Effector memory CD8-positive, alpha-beta T cell (primary cell): ENCODE measurements at regions not wholly inside any gene's neighbourhood (a gene's known extent, or its start where the extent isn't known, plus 50 kb on each side); places are given as distances from the start of the nearest gene placed in this dataset.
"Not testable (repeated sequence)": the region's sequence is repeated elsewhere in the genome, so short reads cannot be mapped to it uniquely, and the experiment has no call there.

Experiments used
- ATAC-seq: fragments of 150-1000 bp; cut with Tn5 transposase; replicated peaks from 2 replicates; pipeline ENCODE4 v1.10.0; 2021; ENCODE audit warnings: mild to moderate bottlenecking, moderate library complexity
- DNase-seq, 3 experiments: peaks; one replicate each; pipeline ENCODE4 v3.0.0; 2021
- H3K27ac Mint-ChIP-seq, 2 donors: one replicate each; pipeline ENCODE4 v1.8.0; 2022; ENCODE audit warnings: mild to moderate bottlenecking in 2 of 2, mixed read lengths in 2 of 2, moderate library complexity in 2 of 2
- H3K27me3 Mint-ChIP-seq, 2 donors: one replicate each; pipeline ENCODE4 v1.8.0; 2022; ENCODE audit warnings: mixed read lengths in 2 of 2
- H3K36me3 Mint-ChIP-seq: one replicate; pipeline ENCODE4 v1.8.0; 2022; ENCODE audit warnings: mild to moderate bottlenecking, moderate library complexity, mixed read lengths; ENCODE audit not compliant: insufficient read depth
- H3K4me1 Mint-ChIP-seq, 2 donors: one replicate each; pipeline ENCODE4 v1.8.0; 2022; ENCODE audit warnings: low read depth in 2 of 2, mixed read lengths in 2 of 2
- H3K4me3 Mint-ChIP-seq, 2 donors: one replicate each; pipeline ENCODE4 v1.8.0; 2022; ENCODE audit warnings: mild to moderate bottlenecking in 2 of 2, mixed read lengths in 2 of 2, moderate library complexity in 2 of 2
- H3K9me3 Mint-ChIP-seq, 2 donors: one replicate each; pipeline ENCODE4 v1.8.0; 2022; ENCODE audit warnings: mixed read lengths in 2 of 2

DNA sequence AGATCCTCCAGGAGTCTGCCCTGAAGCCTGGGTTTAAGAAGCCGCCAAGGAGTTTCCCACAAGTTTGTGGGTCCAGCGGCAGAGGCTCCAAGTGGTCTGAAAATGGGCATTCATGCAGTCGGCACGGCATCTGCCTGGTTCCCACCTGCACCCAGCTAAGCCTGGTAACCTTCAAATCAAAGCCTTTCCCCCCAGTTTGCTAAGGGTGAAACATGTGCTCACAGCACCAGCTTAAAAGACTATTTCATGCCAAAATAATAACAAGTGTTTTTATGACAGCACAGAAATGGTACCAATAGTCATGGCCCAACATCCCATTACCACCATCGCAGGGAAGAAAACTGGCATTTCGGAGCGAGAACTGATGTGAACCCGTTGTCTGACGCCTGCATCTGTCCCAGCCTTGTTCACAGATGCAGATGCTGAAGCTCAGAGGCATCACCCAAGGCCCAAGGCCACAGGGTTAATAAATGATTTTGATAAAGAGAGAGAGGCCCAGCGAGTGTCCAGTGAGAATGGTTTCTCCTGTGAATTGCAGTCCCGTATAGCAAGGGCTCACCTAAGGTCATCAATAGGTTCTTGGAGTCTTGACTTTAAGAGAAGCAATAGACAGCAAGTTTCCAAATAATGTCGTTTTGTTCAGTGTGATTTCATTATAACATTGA, 188.0 kb upstream of the TPM1 start:
- Mint-ChIP-seq H3K4me1 (peaks cover 12 to 20% of the 10 kb centered on the region in 2 donors), H3K4me3 (no peak overlapping the region), H3K9me3 (no peaks in the 10 kb centered on the region), H3K27ac (no peak overlapping the region), H3K36me3 (no peaks in the 10 kb centered on the region), H3K27me3 (peaks cover 14 to 32% of the 10 kb centered on the region in 2 donors)
- no peak for DNase-seq
- no peak for ATAC-seq

DNA sequence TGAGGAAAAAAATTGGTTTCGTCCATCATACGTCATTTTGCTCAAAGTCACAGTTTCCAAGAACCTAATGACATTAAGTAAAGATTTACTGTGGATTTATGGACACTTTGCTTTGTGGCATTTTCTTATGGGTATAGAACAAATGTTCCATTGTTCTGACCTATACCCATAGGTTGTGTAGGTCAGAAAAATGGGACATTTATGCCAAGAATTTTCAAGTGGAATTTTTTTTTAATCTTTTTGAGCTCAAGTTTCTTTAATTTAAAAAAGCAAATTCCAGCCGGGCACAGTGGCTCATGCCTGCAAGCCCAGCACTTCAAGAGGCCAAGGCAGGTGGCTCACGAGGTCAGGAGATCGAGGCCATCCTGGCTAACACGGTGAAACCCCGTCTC, 187.5 kb upstream of the TPM1 start:
- peaks cover 19 to 38% of the 10 kb centered on the region in 2 donors for H3K27me3 Mint-ChIP-seq
- H3K4me3 Mint-ChIP-seq, result no peak overlapping the region
- DNase-seq, result no peak
- no peaks in the 10 kb centered on the region for H3K36me3 Mint-ChIP-seq
- H3K4me1 Mint-ChIP-seq, result peaks cover 12 to 20% of the 10 kb centered on the region in 2 donors
- no peaks in the 10 kb centered on the region for H3K9me3 Mint-ChIP-seq
- ATAC-seq, result no peak
- no peak overlapping the region for H3K27ac Mint-ChIP-seq

DNA sequence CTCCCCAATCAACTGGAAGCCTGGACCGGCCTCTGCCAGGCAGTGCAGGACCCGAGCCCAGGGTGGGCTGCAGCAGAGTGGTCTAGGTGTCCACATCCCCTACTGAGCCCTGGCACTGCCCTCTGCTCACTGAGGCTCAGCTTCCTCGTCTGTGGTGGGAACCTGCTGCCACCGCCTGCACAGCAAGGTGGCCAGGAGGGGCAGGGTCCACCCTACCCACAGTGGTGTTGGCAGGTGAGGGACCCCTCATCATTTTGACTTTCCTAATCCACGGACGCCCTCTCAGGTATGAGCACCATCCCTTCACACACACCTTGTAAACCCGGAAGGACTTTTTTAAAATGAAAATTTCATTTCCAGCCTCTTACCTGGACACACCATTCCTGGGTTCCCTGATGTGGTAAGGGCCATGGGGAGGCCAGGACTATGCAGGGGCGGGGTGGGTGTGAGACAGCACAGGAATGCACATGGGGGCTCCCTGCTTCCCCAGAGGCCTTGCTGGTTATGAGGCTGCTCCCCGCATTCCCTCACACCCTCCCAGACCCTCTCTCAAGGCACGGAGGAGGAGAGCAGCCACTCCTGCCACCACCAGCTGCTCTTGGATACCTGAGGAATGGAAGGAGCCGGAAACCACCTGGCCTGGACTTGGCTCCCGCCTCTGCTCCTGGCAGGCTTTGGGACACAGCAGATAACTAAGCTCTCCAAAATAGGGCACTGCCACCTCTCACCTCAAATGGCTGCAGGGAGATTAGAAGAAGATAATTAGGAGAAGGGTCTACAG, 185.9 kb upstream of the TPM1 start:
- ATAC-seq, result no peak
- Mint-ChIP-seq H3K27ac (peak overlapping the region; percentile 67 to 80), H3K27me3 (peaks cover 21 to 44% of the 10 kb centered on the region in 2 donors)

DNA sequence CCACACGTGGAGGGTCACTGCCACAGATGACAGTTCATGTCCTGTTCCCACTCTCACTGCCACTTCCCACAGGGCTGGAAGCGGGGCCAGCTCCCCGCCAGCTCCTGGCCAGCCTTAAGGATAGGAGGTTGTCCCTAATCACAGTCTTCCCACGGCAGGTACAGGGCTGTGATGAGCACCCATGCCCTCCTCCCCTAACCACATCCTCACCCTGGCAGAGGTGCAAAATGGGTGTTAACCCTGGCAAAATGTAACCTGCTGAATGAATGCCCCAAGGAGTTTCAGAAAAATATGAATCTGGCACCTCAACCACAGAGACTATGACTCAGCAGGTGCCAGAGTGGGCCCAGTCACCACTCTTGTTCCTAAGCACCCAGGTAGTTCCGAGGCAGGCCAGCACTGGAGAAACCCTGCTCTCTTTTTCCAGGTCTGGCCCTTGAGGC, 185.1 kb upstream of the TPM1 start:
- ATAC-seq (peak; percentile 93), DNase-seq (peak; percentile 18 to 24 (median 22))
- Mint-ChIP-seq H3K4me1 (peaks cover 12 to 20% of the 10 kb centered on the region in 2 donors), H3K36me3 (no peaks in the 10 kb centered on the region), H3K27ac (peak overlapping the region; percentile 67 to 80), H3K9me3 (no peaks in the 10 kb centered on the region), H3K4me3 (peak overlapping the region; percentile 57 to 71), H3K27me3 (peaks cover 21 to 52% of the 10 kb centered on the region in 2 donors)

More for the DNA sequence above, 185.9 kb upstream of the TPM1 start:
- no peaks in the 10 kb centered on the region for H3K9me3 Mint-ChIP-seq
- no peaks in the 10 kb centered on the region for H3K36me3 Mint-ChIP-seq
- peak overlapping the region; percentile 57 to 71 for H3K4me3 Mint-ChIP-seq
- H3K4me1 Mint-ChIP-seq, result peaks cover 12 to 20% of the 10 kb centered on the region in 2 donors
- DNase-seq, result no peak

DNA sequence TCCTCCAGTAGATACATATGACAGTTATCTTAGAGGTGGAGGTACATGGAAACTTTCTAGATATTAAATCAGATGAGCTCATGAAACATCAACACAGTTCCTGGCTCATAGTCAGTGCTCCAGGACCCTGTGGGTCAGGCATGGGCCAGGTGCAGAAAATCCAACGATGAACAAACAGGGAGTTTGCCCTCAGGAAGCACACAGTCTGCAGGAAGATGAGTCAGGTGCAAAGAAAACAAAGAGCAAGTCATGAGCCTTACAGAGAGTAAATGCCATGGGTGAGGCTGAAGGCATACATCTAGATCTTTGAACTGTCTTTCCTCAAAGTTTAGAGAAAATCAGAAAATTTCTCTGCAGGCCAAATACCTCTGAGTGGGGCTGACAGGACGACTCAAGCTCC, 184.2 kb upstream of the TPM1 start:
- ATAC-seq (no peak), DNase-seq (no peak)
- H3K4me3 Mint-ChIP-seq, result no peak overlapping the region
- H3K4me1 Mint-ChIP-seq, result peaks cover 12 to 20% of the 10 kb centered on the region in 2 donors
- H3K9me3 Mint-ChIP-seq, result no peaks in the 10 kb centered on the region
- no peaks in the 10 kb centered on the region for H3K36me3 Mint-ChIP-seq
- no peak overlapping the region for H3K27ac Mint-ChIP-seq
- peaks cover 29 to 52% of the 10 kb centered on the region in 2 donors for H3K27me3 Mint-ChIP-seq

DNA sequence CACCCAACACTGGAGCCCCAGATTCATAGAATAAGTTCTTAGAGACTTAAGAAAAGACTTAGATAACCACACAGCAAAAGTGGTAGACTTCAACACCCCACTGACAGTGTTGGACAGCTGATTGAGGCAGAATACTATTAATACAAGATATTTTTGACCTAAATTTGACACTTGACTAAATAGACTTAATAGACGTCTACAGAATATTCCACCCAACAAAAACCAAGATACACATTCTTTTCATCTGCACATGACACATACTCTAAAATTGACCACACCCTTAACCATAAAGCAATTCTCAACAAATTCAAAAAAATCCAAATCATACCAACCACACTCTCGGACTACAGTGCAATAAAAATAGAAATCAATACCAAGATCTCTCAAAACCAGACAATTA, 179.8 kb upstream of the TPM1 start:
- H3K36me3 Mint-ChIP-seq, result no peaks in the 10 kb centered on the region
- no peak overlapping the region for H3K27ac Mint-ChIP-seq
- H3K27me3 Mint-ChIP-seq, result peaks cover 17 to 33% of the 10 kb centered on the region in 2 donors
- H3K9me3 Mint-ChIP-seq, result no peaks in the 10 kb centered on the region
- peaks cover 2 to 8% of the 10 kb centered on the region in 2 donors for H3K4me1 Mint-ChIP-seq
- no peak for ATAC-seq
- no peak for DNase-seq
- no peak overlapping the region for H3K4me3 Mint-ChIP-seq

DNA sequence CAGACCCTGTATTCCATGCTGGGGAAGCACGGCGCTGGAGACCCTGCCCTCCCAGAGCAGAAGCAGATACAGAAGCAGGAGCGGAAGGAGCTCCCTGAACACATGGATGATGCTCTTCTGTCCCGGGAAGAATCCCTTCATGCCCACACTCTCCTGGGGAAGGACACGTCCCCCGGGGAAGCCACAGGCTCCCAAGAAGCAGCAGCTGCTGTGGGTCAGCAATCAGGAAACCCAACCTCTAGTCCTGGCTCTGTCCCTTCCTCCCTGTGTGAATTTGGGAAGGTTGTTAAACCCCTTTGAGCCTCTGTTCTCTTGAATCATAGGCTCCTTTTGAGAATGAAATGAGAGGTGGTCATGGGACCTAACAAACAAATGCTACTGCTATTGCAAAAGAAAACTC, 176.2 kb upstream of the TPM1 start:
- H3K36me3 Mint-ChIP-seq, result no peaks in the 10 kb centered on the region
- ATAC-seq (no peak), DNase-seq (no peak)
- no peak overlapping the region for H3K27ac Mint-ChIP-seq
- H3K27me3 Mint-ChIP-seq, result peaks cover 11 to 15% of the 10 kb centered on the region in 2 donors
- H3K9me3 Mint-ChIP-seq, result no peaks in the 10 kb centered on the region
- H3K4me1 Mint-ChIP-seq, result no peaks in the 10 kb centered on the region
- H3K4me3 Mint-ChIP-seq, result no peak overlapping the region

DNA sequence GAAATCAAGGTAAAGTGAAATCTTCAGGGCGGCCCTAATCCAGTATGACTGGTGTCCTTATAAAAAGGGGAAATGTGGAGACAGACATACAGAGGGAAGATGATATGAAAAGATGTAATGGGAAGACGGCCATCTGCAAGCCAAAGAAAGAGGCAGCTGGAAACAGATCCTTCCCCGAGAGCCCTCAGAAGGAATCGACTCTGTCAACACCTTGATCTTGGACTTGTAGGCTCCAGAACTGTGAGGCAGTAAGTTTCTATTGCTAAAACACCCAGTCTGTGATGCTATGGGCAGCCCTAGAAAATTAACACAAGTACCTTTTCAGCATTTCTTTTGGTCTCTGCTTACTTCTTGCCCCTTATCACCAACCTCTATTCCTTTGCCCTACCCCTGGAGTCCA, 174.7 kb upstream of the TPM1 start:
- H3K9me3 Mint-ChIP-seq, result no peaks in the 10 kb centered on the region
- peaks cover 0 to 11% of the 10 kb centered on the region in 2 donors for H3K27me3 Mint-ChIP-seq
- no peak overlapping the region for H3K4me3 Mint-ChIP-seq
- ATAC-seq, result no peak
- H3K27ac Mint-ChIP-seq, result no peak overlapping the region
- no peaks in the 10 kb centered on the region for H3K36me3 Mint-ChIP-seq
- H3K4me1 Mint-ChIP-seq, result no peaks in the 10 kb centered on the region
- DNase-seq, result no peak

DNA sequence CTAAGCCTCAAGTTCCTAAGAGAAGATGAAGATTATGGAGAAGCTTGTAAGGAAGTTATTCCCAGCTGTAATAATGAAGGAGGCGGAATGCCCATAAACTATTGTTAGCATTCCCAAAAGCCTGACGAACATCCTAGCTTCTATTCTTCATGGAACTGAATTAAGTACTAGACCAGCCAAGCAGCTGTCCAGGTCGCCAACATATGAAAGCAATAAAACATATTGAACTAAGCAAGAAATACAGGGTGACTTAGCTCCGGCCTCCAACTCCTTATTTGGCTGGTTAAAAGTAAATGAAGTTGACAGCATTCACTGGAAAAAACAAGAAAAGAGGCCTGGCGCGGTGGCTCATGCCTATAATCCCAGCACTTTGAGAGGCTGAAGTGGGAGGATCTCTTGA, 174.0 kb upstream of the TPM1 start:
- H3K4me3 Mint-ChIP-seq, result no peak overlapping the region
- no peaks in the 10 kb centered on the region for H3K9me3 Mint-ChIP-seq
- no peak overlapping the region for H3K27ac Mint-ChIP-seq
- no peak for ATAC-seq
- H3K36me3 Mint-ChIP-seq, result no peaks in the 10 kb centered on the region
- no peaks in the 10 kb centered on the region for H3K4me1 Mint-ChIP-seq
- no peak for DNase-seq
- peaks cover 2 to 10% of the 10 kb centered on the region in 2 donors for H3K27me3 Mint-ChIP-seq

DNA sequence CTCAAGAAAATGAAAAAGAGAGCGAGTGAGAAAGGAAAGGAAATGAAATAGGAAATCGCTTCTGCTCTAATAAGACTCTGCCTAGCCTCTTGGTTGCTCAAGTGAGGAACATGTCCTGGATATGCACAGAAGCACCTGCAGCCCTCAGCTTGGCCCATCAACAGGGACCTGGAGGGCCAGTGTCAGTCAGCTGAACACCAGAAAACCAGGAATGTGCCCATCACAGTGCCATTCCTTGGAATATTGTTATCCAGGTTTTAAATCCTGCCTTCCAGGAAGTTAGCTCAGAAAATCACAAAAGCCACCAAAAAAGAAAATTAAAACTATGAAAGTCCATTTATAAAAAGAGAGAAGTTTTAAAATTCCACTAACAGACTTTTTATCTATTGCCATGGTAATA, 173.4 kb upstream of the TPM1 start:
- H3K27me3 Mint-ChIP-seq, result peaks cover 8 to 16% of the 10 kb centered on the region in 2 donors
- no peak for ATAC-seq
- no peaks in the 10 kb centered on the region for H3K36me3 Mint-ChIP-seq
- H3K9me3 Mint-ChIP-seq, result no peaks in the 10 kb centered on the region
- no peak overlapping the region for H3K27ac Mint-ChIP-seq
- no peak overlapping the region for H3K4me3 Mint-ChIP-seq
- DNase-seq, result no peak
- no peaks in the 10 kb centered on the region for H3K4me1 Mint-ChIP-seq

DNA sequence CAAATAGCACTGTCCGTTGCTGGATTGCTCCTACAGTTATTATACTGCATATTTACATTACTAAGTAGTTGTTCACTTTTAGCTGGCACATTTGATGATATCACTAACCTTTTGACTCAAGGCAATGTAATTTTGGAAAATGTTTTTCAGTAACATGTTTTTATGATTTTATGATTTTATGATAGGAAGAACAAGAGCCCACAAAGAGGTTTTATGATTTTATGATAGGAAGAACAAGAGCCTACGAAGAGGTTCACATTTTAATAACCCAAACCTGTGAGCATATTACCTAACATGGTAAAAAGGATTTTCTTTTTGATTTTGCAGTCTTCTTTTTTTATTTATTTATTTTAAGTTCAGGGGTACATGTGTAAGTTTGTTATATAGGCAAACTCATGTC, 172.3 kb upstream of the TPM1 start:
- Mint-ChIP-seq H3K27me3 (peaks cover 9 to 18% of the 10 kb centered on the region in 2 donors), H3K4me1 (no peaks in the 10 kb centered on the region), H3K36me3 (no peaks in the 10 kb centered on the region), H3K9me3 (no peaks in the 10 kb centered on the region), H3K4me3 (no peak overlapping the region), H3K27ac (no peak overlapping the region)
- DNase-seq (no peak), ATAC-seq (no peak)

DNA sequence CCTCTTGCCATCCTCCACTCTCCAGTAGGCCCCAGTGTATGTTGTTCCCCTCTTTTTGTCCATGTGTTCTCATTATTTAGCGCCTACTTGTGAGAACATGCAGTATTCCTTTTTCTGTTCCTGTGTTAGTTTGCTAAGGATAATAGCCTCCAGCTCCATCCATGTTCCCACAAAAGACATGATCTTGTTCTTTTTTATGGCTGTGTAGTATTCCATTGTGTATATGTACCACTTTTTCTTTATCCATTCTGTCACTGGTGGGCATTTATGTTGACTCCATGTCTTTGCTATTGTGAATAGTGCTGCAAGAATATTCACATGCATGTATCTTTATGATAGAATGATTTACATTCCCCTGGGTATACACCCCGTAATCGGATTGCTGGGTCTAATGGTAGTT, 171.8 kb upstream of the TPM1 start:
- H3K4me3 Mint-ChIP-seq, DNase-seq, H3K27ac Mint-ChIP-seq: not testable (repeated sequence)

DNA sequence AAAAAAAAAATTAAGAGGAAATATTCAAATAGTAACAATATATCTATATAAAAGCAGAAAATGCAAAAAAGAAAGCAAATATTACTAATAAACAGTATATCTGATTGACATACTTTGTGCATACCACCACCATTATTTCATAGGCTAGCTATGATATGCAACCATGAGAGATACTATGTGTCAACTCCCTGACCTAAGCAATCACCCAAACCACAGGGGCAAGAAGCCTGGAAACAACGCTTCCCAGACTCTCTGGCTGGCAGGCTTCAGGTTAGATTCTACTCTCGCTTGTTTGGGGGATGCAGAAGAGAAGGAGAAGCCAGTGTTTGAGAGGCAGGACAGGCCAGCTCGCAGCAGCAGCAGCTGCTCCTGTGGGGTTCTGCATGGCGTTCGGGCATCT, 169.3 kb upstream of the TPM1 start:
- DNase-seq (no peak), ATAC-seq (no peak)
- Mint-ChIP-seq H3K36me3 (no peaks in the 10 kb centered on the region), H3K9me3 (no peaks in the 10 kb centered on the region), H3K27me3 (peaks cover 25 to 26% of the 10 kb centered on the region in 2 donors), H3K4me3 (no peak overlapping the region), H3K27ac (no peak overlapping the region), H3K4me1 (no peaks in the 10 kb centered on the region)

More for the DNA sequence above, 171.8 kb upstream of the TPM1 start:
- peaks cover 9 to 18% of the 10 kb centered on the region in 2 donors for H3K27me3 Mint-ChIP-seq
- H3K36me3 Mint-ChIP-seq, ATAC-seq, H3K4me1 Mint-ChIP-seq, H3K9me3 Mint-ChIP-seq: not testable (repeated sequence)

DNA sequence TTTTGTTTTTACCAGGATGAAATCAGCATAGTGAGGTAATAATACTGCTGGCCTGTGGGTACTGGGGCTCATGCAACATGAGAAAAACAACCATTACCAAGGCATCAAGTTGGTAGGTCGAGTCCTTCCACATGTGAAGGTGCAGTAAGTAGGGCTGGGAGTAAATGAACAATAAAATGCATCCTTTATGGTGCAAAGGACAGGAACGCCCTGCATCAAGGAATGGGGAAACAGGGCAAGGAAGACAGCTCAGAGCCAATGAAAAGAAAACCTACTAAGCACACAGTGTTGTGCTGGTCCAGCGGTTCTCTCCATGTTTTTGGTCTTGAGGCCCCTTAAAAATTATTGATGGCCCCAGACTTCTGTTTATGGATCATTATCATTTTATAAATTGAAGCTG, 168.5 kb upstream of the TPM1 start:
- DNase-seq (no peak), ATAC-seq (no peak)
- no peaks in the 10 kb centered on the region for H3K9me3 Mint-ChIP-seq
- no peaks in the 10 kb centered on the region for H3K36me3 Mint-ChIP-seq
- H3K27ac Mint-ChIP-seq, result no peak overlapping the region
- no peak overlapping the region for H3K4me3 Mint-ChIP-seq
- peaks cover 26% of the 10 kb centered on the region in 2 donors for H3K27me3 Mint-ChIP-seq
- no peaks in the 10 kb centered on the region for H3K4me1 Mint-ChIP-seq
